ENCODE measurements at regions not wholly inside any gene's neighbourhood (a gene's known extent, or its start where the extent isn't known, plus 50 kb on each side); places are given as distances from the start of the nearest gene placed in this dataset.

GRCh38 chr10:6950133-6950532, 370.1 kb upstream of the PRKCQ start:
- H3K4me3 ChIP-seq (replicated peaks in 1 of 3; ENCODE audit: insufficient read depth in 1 of 3, low read depth in 2 of 3, low read length in 3 of 3) = no peak overlapping the region
- H2AFZ ChIP-seq (ENCODE audit: low read length) = no peak overlapping the region
- DNase-seq (ENCODE audit: low spot score) (no peak), FAIRE-seq (no peak), ATAC-seq (no peak)
- BruUV-seq (replicated peaks) = no TSS peak
- H3K4me2 ChIP-seq (ENCODE audit: low read depth, low read length) = no peak overlapping the region
- H3K27ac ChIP-seq (ENCODE audit: extremely low read length, insufficient read depth, low read length) = no peak overlapping the region
- H3K9ac ChIP-seq (ENCODE audit: insufficient read depth, low read depth, low read length) = no peak overlapping the region
- ChIA-PET CTCF (ENCODE audit: low intra/inter-chr PET ratio, low total read pairs) (no interaction called here), POLR2A (no interaction called here)
- no peaks in the 10 kb centered on the region for H3K27me3 ChIP-seq (ENCODE audit: control insufficient read depth in 1 of 2, insufficient read depth in 2 of 2, low read length in 2 of 2)
- no peaks in the 10 kb centered on the region for H3K36me3 ChIP-seq (replicated peaks in 1 of 2; ENCODE audit: control insufficient read depth in 1 of 2, insufficient read depth in 2 of 2, low read length in 2 of 2)
- H3K4me1 ChIP-seq (ENCODE audit: insufficient read depth, low read length) = no peaks in the 10 kb centered on the region
- H3K79me2 ChIP-seq (ENCODE audit: insufficient read depth, low read length) = no peaks in the 10 kb centered on the region
- WGBS (ENCODE audit: low lambda C conversion rate) = 0% methylated on average over 2 of the region's 2 CpGs
- intact Hi-C loops (cut with micrococcal nuclease; ENCODE audit: unreplicated experiment) = no loop called here
- no peaks in the 10 kb centered on the region for H3K9me3 ChIP-seq (ENCODE audit: low read length)
- in situ Hi-C loops (cut with HindIII; ENCODE audit: extremely low pct_ligation_motif_present, low pct_unique_long_range_greater_than_20kb) = no loop called here
- H4K20me1 ChIP-seq (ENCODE audit: insufficient read depth, low read length) = no peaks in the 10 kb centered on the region
- TF ChIP-seq USF2 (IDR thresholded peaks at IDR 0.05; ENCODE audit: low read depth, low read length) = no peak
- TF ChIP-seq USF2 (CRISPR knock-in tag; IDR thresholded peaks at IDR 0.05; ENCODE audit: borderline replicate concordance) = no peak
- no peak for TF ChIP-seq DPF2 (CRISPR knock-in tag; IDR thresholded peaks at IDR 0.05; ENCODE audit: borderline replicate concordance, low read depth)
- no peak for TF ChIP-seq ZMYM4 (CRISPR knock-in tag; IDR thresholded peaks at IDR 0.05)
- no peak for TF ChIP-seq ELK4 (CRISPR knock-in tag; IDR thresholded peaks at IDR 0.05; ENCODE audit: borderline replicate concordance)
- no peak for TF ChIP-seq HIC2 (CRISPR knock-in tag; IDR thresholded peaks at IDR 0.05; ENCODE audit: low read depth)
- no peak for TF ChIP-seq CHD4 (IDR thresholded peaks at IDR 0.05; ENCODE audit: borderline replicate concordance, low read length)
- TF ChIP-seq BCL3 (CRISPR knock-in tag; IDR thresholded peaks at IDR 0.05) = no peak
- TF ChIP-seq HOXD1 (CRISPR knock-in tag; IDR thresholded peaks at IDR 0.05) = no peak
- TF ChIP-seq AKNA (CRISPR knock-in tag; IDR thresholded peaks at IDR 0.05; ENCODE audit: borderline replicate concordance) = no peak
- TF ChIP-seq TP53 (CRISPR knock-in tag; conservative IDR thresholded peaks at IDR 0.05) = no peak
- TF ChIP-seq CENPBD1 (CRISPR knock-in tag; IDR thresholded peaks at IDR 0.05; ENCODE audit: borderline replicate concordance, low read depth) = no peak
- no peak for TF ChIP-seq ZNF205 (CRISPR knock-in tag; IDR thresholded peaks at IDR 0.05)
- no peak for TF ChIP-seq FOXM1 (CRISPR knock-in tag; IDR thresholded peaks at IDR 0.05)
